GM21423 (cell line): ENCODE measurements at regions not wholly inside any gene's neighbourhood (a gene's known extent, or its start where the extent isn't known, plus 50 kb on each side); places are given as distances from the start of the nearest gene placed in this dataset.
"Not testable (repeated sequence)": the region's sequence is repeated elsewhere in the genome, so short reads cannot be mapped to it uniquely, and the experiment has no call there.

Source experiments
- ATAC-seq: cut with Tn5 transposase; IDR thresholded peaks from one replicate; pipeline ENCODE4 v1.9.1; 2021; ENCODE audit warnings: mild to moderate bottlenecking, moderate library complexity; ENCODE audit not compliant: unreplicated experiment

- no peak for ATAC-seq
These were observed 328.5 kb upstream of the MAP3K7 start for GRCh38 chr6:90915224-90915915.

GRCh38 chr6:90914312-90914711, 327.4 kb upstream of the MAP3K7 start:
- no peak for ATAC-seq

GRCh38 chr6:90913266-90913960, 326.5 kb upstream of the MAP3K7 start:
- no peak for ATAC-seq

- no peak for ATAC-seq
These were observed 324.8 kb upstream of the MAP3K7 start for GRCh38 chr6:90911642-90912041.

GRCh38 chr6:90910893-90911292, 324.0 kb upstream of the MAP3K7 start:
- ATAC-seq, result no peak

- ATAC-seq, result no peak
These were observed 321.2 kb upstream of the MAP3K7 start for GRCh38 chr6:90907931-90908655.

- ATAC-seq, result no peak
These were observed 318.5 kb upstream of the MAP3K7 start for GRCh38 chr6:90905351-90905750.

- no peak for ATAC-seq
These were observed 313.2 kb upstream of the MAP3K7 start for GRCh38 chr6:90900034-90900433.

- ATAC-seq, result no peak
These were observed 311.9 kb upstream of the MAP3K7 start for GRCh38 chr6:90898763-90899162.

- ATAC-seq, result no peak
These were observed 309.2 kb upstream of the MAP3K7 start for GRCh38 chr6:90896075-90896547.

GRCh38 chr6:90895299-90896074, 308.6 kb upstream of the MAP3K7 start:
- ATAC-seq, result no peak

GRCh38 chr6:90894285-90895130, 307.6 kb upstream of the MAP3K7 start:
- ATAC-seq, result no peak

GRCh38 chr6:90893400-90893799, 306.5 kb upstream of the MAP3K7 start:
- ATAC-seq, result no peak

- ATAC-seq, result no peak
These were observed 305.4 kb upstream of the MAP3K7 start for GRCh38 chr6:90892271-90892670.

GRCh38 chr6:90891355-90891754, 304.5 kb upstream of the MAP3K7 start:
- ATAC-seq, result no peak

- ATAC-seq, result no peak
These were observed 303.9 kb upstream of the MAP3K7 start for GRCh38 chr6:90890683-90891330.

- ATAC-seq, result no peak
These were observed 300.9 kb upstream of the MAP3K7 start for GRCh38 chr6:90887764-90888163.

GRCh38 chr6:90885611-90886056, 298.8 kb upstream of the MAP3K7 start:
- ATAC-seq, result no peak

- not testable (repeated sequence) for ATAC-seq
These were observed 298.3 kb upstream of the MAP3K7 start for GRCh38 chr6:90885137-90885536.

GRCh38 chr6:90877616-90878015, 290.7 kb upstream of the MAP3K7 start:
- ATAC-seq, result no peak
